HepG2 (cell line): ENCODE measurements at regions not wholly inside any gene's neighbourhood (a gene's known extent, or its start where the extent isn't known, plus 50 kb on each side); places are given as distances from the start of the nearest gene placed in this dataset.

Source experiments
- CTCF ChIP-seq: sonication (generic); formaldehyde crosslinking; IDR thresholded peaks from 2 replicates; pipeline ENCODE4 v1.5.0; 2020; ENCODE audit warnings: mild to moderate bottlenecking, missing genetic modification reagents, moderate library complexity
- EP300 ChIP-seq, 3 experiments: sonication (generic) in 1 of 3; formaldehyde crosslinking in 1 of 3; IDR thresholded peaks; 2 replicates each; pipeline versions ENCODE4 v1.5.1 to v1.6.1; 2011 to 2020; ENCODE audit warnings: low read depth in 2 of 3, low read length in 2 of 3, borderline replicate concordance in 1 of 3, improper control_type of control experiment in 1 of 3, mild to moderate bottlenecking in 1 of 3, missing genetic modification reagents in 1 of 3, moderate library complexity in 1 of 3
- FOXP4 ChIP-seq: sonication (generic); formaldehyde crosslinking; IDR thresholded peaks from 2 replicates; pipeline ENCODE4 v1.4.0; 2020; ENCODE audit warnings: missing genetic modification reagents
- HMGXB3 ChIP-seq: sonication (generic); formaldehyde crosslinking; IDR thresholded peaks from 2 replicates; pipeline ENCODE4 v1.4.0; 2020; ENCODE audit warnings: missing genetic modification reagents, borderline replicate concordance
- POLR2AphosphoS5 ChIP-seq: IDR thresholded peaks from 2 replicates; pipeline ENCODE4 v1.6.1; 2012; ENCODE audit warnings: low read depth, low read length
- SMC3 ChIP-seq: IDR thresholded peaks from 2 replicates; pipeline ENCODE4 v1.6.1; 2011; ENCODE audit warnings: low read length, improper control_type of control experiment
- ZBTB43 ChIP-seq: sonication (generic); formaldehyde crosslinking; conservative IDR thresholded peaks from 2 replicates; pipeline ENCODE4 v1.4.0; 2020; ENCODE audit warnings: missing genetic modification reagents
- ZNF674 ChIP-seq: sonication (generic); formaldehyde crosslinking; IDR thresholded peaks from 2 replicates; pipeline ENCODE4 v1.5.0; 2020; ENCODE audit warnings: low read depth, mild to moderate bottlenecking, missing genetic modification reagents

GRCh38 chr7:10484767-10485166 is 488.9 kb upstream of the PHF14 start:
- no peak for TF ChIP-seq ZBTB43 (CRISPR knock-in tag)
- no peak for TF ChIP-seq CTCF (CRISPR knock-in tag)
- TF ChIP-seq FOXP4 (CRISPR knock-in tag) = no peak
- no peak for TF ChIP-seq SMC3
- no peak for TF ChIP-seq ZNF674
- no peak for TF ChIP-seq EP300 (IDR thresholded peaks at IDR 0.05; ENCODE audit: low read depth in 2 of 2, low read length in 2 of 2)
- TF ChIP-seq EP300 (CRISPR knock-in tag; IDR thresholded peaks at IDR 0.05; ENCODE audit: borderline replicate concordance) = no peak
- no peak for TF ChIP-seq HMGXB3 (CRISPR knock-in tag)
- no peak for TF ChIP-seq POLR2AphosphoS5
